ENCODE measurements at regions not wholly inside any gene's neighbourhood (a gene's known extent, or its start where the extent isn't known, plus 50 kb on each side); places are given as distances from the start of the nearest gene placed in this dataset.

DNA sequence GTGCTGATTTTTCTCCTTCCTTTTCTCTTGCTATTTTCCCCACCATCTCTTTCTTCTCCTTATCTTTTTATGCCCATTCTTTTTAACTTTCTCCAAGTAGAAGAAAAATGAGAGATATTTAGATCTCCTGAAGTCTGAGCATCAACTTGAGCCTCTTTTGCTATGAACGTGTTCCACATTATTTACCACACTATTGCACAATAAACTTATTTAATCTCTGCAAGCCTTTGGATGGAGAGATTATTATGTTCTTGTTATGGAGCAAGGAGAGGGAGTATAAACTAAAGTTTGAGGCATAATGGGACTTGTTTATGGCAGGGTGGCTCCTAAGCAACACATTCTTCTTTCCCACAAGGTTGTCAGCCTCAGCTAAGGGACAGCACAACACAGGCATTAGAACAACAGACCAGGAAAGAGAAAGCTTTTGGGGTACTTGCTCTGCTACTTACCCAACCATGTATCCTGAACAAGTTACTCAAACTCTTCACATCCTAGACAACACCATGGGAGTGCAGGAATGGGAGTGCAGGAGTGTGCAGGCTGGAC lies 365.5 kb upstream of the BOD1L1 start:
- TF ChIP-seq, protein P1, sequence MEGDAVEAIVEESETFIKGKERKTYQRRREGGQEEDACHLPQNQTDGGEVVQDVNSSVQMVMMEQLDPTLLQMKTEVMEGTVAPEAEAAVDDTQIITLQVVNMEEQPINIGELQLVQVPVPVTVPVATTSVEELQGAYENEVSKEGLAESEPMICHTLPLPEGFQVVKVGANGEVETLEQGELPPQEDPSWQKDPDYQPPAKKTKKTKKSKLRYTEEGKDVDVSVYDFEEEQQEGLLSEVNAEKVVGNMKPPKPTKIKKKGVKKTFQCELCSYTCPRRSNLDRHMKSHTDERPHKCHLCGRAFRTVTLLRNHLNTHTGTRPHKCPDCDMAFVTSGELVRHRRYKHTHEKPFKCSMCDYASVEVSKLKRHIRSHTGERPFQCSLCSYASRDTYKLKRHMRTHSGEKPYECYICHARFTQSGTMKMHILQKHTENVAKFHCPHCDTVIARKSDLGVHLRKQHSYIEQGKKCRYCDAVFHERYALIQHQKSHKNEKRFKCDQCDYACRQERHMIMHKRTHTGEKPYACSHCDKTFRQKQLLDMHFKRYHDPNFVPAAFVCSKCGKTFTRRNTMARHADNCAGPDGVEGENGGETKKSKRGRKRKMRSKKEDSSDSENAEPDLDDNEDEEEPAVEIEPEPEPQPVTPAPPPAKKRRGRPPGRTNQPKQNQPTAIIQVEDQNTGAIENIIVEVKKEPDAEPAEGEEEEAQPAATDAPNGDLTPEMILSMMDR (conservative IDR thresholded peaks at IDR 0.05): no peak
- no peak for TF ChIP-seq EZH2 (IDR thresholded peaks at IDR 0.05; ENCODE audit: low read depth)
